HCT116 (cell line): ENCODE measurements at regions not wholly inside any gene's neighbourhood (a gene's known extent, or its start where the extent isn't known, plus 50 kb on each side); places are given as distances from the start of the nearest gene placed in this dataset.

Experiments
- ATAC-seq: fragments of 200-7000 bp; cut with Tn5 transposase; 2 replicates; pipeline ENCODE4 v1.9.1; 2020; ENCODE audit warnings: mild to moderate bottlenecking, moderate library complexity
- BruUV-seq: library from RNA; stranded (reverse); fragments of 400-500 nt; replicated peaks from 2 replicates; lab custom pipeline; 2021; lab: Mats Ljungman, UMichigan
- CTCF ChIA-PET: fragments of 300-600 bp; sonication (Branson Sonifier 250); formaldehyde crosslinking; loops from one replicate; lab custom pipeline; 2021; ENCODE audit warnings: antibody characterized with exemption; lab: Charles Lee
- POLR2A ChIA-PET: fragments of 300-600, 350-600 bp; sonication (Branson Sonifier 250); formaldehyde crosslinking; loops from one replicate; lab custom pipeline; 2021; ENCODE audit warnings: antibody characterized with exemption; lab: Charles Lee
- RAD21 ChIA-PET, 2 experiments: fragments of 300-600 bp; sonication (Branson Sonifier 250); formaldehyde crosslinking; loops; one replicate each; lab custom pipeline; 2023; ENCODE audit warnings: low total read pairs in 2 of 2; ENCODE audit not compliant: uncharacterized antibody in 2 of 2, unreplicated experiment in 2 of 2, low non-redundant PET in 1 of 2; lab: Charles Lee
- DNase-seq: peaks from one replicate; pipeline ENCODE4 v3.0.0-alpha.2; 2010; ENCODE audit warnings: low read depth, low spot score
- H2AFZ ChIP-seq: fragments of 200-600 bp; shearing (Covaris generic), sonication (generic); 2 replicates; pipeline ENCODE4 v1.6.1; 2017; ENCODE audit warnings: low read depth, mixed run types, mixed read lengths, antibody characterized with exemption, low read length; ENCODE audit not compliant: poor library complexity, severe bottlenecking
- H3K27ac ChIP-seq: 2 replicates; pipeline ENCODE4 v1.5.1; 2012; ENCODE audit warnings: low read depth, low read length
- H3K27me3 ChIP-seq: fragments of 200-600 bp; sonication (generic); 2 replicates; pipeline ENCODE4 v1.6.1; 2016; ENCODE audit warnings: mixed run types, low read length, mixed read lengths; ENCODE audit not compliant: insufficient read depth
- H3K36me3 ChIP-seq, 2 experiments: fragments of 200-500 bp in 1 of 2; fragments of 200-600 bp in 1 of 2; sonication (Bioruptor generic) in 1 of 2; sonication (generic) in 1 of 2; 2 replicates each; pipeline versions ENCODE4 v1.5.1 to v1.6.1; 2014 to 2016; ENCODE audit warnings: low read length in 2 of 2, inconsistent platforms in 1 of 2, mixed read lengths in 1 of 2, mixed run types in 1 of 2; ENCODE audit not compliant: insufficient read depth in 2 of 2, control insufficient read depth in 1 of 2
- H3K4me1 ChIP-seq, 2 experiments: fragments of 200-600 bp in 1 of 2; sonication (generic) in 1 of 2; 2 replicates each; pipeline versions ENCODE4 v1.5.1 to v1.6.1; 2012 to 2017; ENCODE audit warnings: low read length in 2 of 2, inconsistent platforms in 1 of 2, mild to moderate bottlenecking in 1 of 2, mixed read lengths in 1 of 2, mixed run types in 1 of 2, moderate library complexity in 1 of 2; ENCODE audit not compliant: insufficient read depth in 2 of 2, control insufficient read depth in 1 of 2
- H3K4me2 ChIP-seq: fragments of 200-600 bp; sonication (generic); 2 replicates; pipeline ENCODE4 v1.6.1; 2017; ENCODE audit warnings: mixed run types, low read length, mixed read lengths
- H3K4me3 ChIP-seq, 2 experiments: fragments of 200-600 bp in 1 of 2; sonication (generic) in 1 of 2; replicated peaks in 1 of 2; 2 replicates each; pipeline ENCODE4 v1.5.1; 2011 to 2016; ENCODE audit warnings: low read length in 2 of 2, control low read depth in 1 of 2, low read depth in 1 of 2, mild to moderate bottlenecking in 1 of 2, mixed read lengths in 1 of 2, mixed run types in 1 of 2
- H3K79me2 ChIP-seq: fragments of 200-600 bp; sonication (generic); 2 replicates; pipeline ENCODE4 v1.6.1; 2017; ENCODE audit warnings: mild to moderate bottlenecking, mixed run types, low read length, moderate library complexity, mixed read lengths; ENCODE audit not compliant: insufficient read depth
- H3K9ac ChIP-seq: fragments of 200-600 bp; sonication (generic); 2 replicates; pipeline ENCODE4 v1.6.1; 2016; ENCODE audit warnings: low read length, mixed read lengths
- H3K9me2 ChIP-seq: fragments of 200-600 bp; sonication (generic), shearing (Covaris generic); 2 replicates; pipeline ENCODE4 v1.6.1; 2017; ENCODE audit warnings: mixed run types, mild to moderate bottlenecking, moderate library complexity; ENCODE audit not compliant: insufficient read depth
- H3K9me3 ChIP-seq, 2 experiments: fragments of 200-500 bp in 1 of 2; fragments of 200-600 bp in 1 of 2; sonication (Bioruptor generic) in 1 of 2; sonication (generic) in 1 of 2; 2 replicates each; pipeline ENCODE4 v1.6.1; 2014 to 2017; ENCODE audit warnings: low read length in 2 of 2, mixed read lengths in 2 of 2, inconsistent platforms in 1 of 2, low read depth in 1 of 2, mild to moderate bottlenecking in 1 of 2, mixed run types in 1 of 2, moderate library complexity in 1 of 2; ENCODE audit not compliant: control insufficient read depth in 1 of 2, insufficient read depth in 1 of 2
- H4K20me1 ChIP-seq: fragments of 200-600 bp; sonication (generic), shearing (Covaris generic); 2 replicates; pipeline ENCODE4 v1.6.1; 2017; ENCODE audit warnings: mixed run types, mild to moderate bottlenecking, moderate library complexity; ENCODE audit not compliant: insufficient read depth
- ATF3 ChIP-seq: IDR thresholded peaks from 2 replicates; pipeline ENCODE4 v1.6.1; 2012
- CEBPB ChIP-seq: IDR thresholded peaks from 2 replicates; pipeline ENCODE4 v1.6.1; 2012; ENCODE audit warnings: low read depth
- EGR1 ChIP-seq: IDR thresholded peaks from 2 replicates; pipeline ENCODE4 v1.6.1; 2012; ENCODE audit warnings: low read depth
- EZH2 ChIP-seq: fragments of 200-600 bp; sonication (generic); IDR thresholded peaks from 2 replicates; pipeline ENCODE4 v1.6.1; 2017; ENCODE audit warnings: antibody characterized with exemption, mixed run types
- EZH2phosphoT487 ChIP-seq: fragments of 200-600 bp; IDR thresholded peaks from 2 replicates; pipeline ENCODE4 v1.6.1; 2018; ENCODE audit warnings: antibody characterized with exemption, borderline replicate concordance
- FOSL1 ChIP-seq: IDR thresholded peaks from 2 replicates; pipeline ENCODE4 v1.6.1; 2012; ENCODE audit warnings: low read depth
- MAX ChIP-seq: IDR thresholded peaks from 2 replicates; pipeline ENCODE4 v1.6.1; 2012
- POLR2A ChIP-seq: IDR thresholded peaks from 2 replicates; pipeline ENCODE4 v1.7.0; 2011; ENCODE audit warnings: borderline replicate concordance; ENCODE audit not compliant: insufficient read depth, insufficient read length; ENCODE audit errors: extremely low read depth
- POLR2AphosphoS5 ChIP-seq: IDR thresholded peaks from 2 replicates; pipeline ENCODE4 v1.6.1; 2011; ENCODE audit warnings: mild to moderate bottlenecking, low read depth, low read length, moderate library complexity
- RAD21 ChIP-seq: IDR thresholded peaks from 2 replicates; pipeline ENCODE4 v1.6.1; 2012; ENCODE audit warnings: low read depth, mild to moderate bottlenecking
- REST ChIP-seq: IDR thresholded peaks from 2 replicates; pipeline ENCODE4 v1.6.1; 2012; ENCODE audit warnings: low read depth
- YY1 ChIP-seq: IDR thresholded peaks from 2 replicates; pipeline ENCODE4 v1.6.1; 2011; ENCODE audit warnings: low read length, low read depth, moderate library complexity, mild to moderate bottlenecking; ENCODE audit not compliant: insufficient replicate concordance; ENCODE audit errors: extremely low read depth
- ZFX ChIP-seq: fragments of 450-650 bp; IDR thresholded peaks from 2 replicates; pipeline ENCODE4 v1.6.1; 2017
- intact Hi-C: fragments of 100-400 bp; cut with micrococcal nuclease; formaldehyde crosslinking; loops from 2 replicates; pipeline ENCODE4 v1.10.0; 2022

- Histone ChIP-seq H3K9me2 (no peaks in the 10 kb centered on the region), H2AFZ (no peak overlapping the region), H3K9me3 (no peaks in the 10 kb centered on the region), H3K4me3 (no peak overlapping the region), H3K27me3 (no peaks in the 10 kb centered on the region), H3K36me3 (no peaks in the 10 kb centered on the region), H3K27ac (no peak overlapping the region), H3K4me2 (no peak overlapping the region), H3K79me2 (no peaks in the 10 kb centered on the region), H3K9ac (no peak overlapping the region), H3K4me1 (no peaks in the 10 kb centered on the region), H4K20me1 (no peaks in the 10 kb centered on the region)
- intact Hi-C loops = no loop called here
- CTCF ChIA-PET = no interaction called here
- ATAC-seq (no peak), DNase-seq (no peak)
- BruUV-seq = no TSS peak
- POLR2A ChIA-PET = no interaction called here
- RAD21 ChIA-PET = no interaction called here
- no peak for TF ChIP-seq MAX
- no peak for TF ChIP-seq EGR1
- no peak for TF ChIP-seq EZH2phosphoT487
- TF ChIP-seq FOSL1 = no peak
- TF ChIP-seq YY1 = no peak
- TF ChIP-seq POLR2AphosphoS5 = no peak
- no peak for TF ChIP-seq REST
- TF ChIP-seq ZFX = no peak
- TF ChIP-seq ATF3 = no peak
- TF ChIP-seq CEBPB = no peak
- no peak for TF ChIP-seq EZH2
- TF ChIP-seq POLR2A = no peak
- no peak for TF ChIP-seq RAD21
Observed at GRCh38 chr4:146051728-146052391, 113.2 kb upstream of the ZNF827 start.
